GM23338 (cell line): ENCODE measurements at regions not wholly inside any gene's neighbourhood (a gene's known extent, or its start where the extent isn't known, plus 50 kb on each side); places are given as distances from the start of the nearest gene placed in this dataset.

Source experiments
- ATAC-seq: fragments of 200-7000 bp; cut with Tn5 transposase; 3 replicates; pipeline ENCODE4 v1.9.1; 2020
- DNase-seq: peaks from one replicate; pipeline ENCODE4 v3.0.0-alpha.2; 2015; ENCODE audit warnings: low spot score
- H2AFZ ChIP-seq: fragments of 200-600 bp; sonication (generic); 2 replicates; pipeline ENCODE4 v1.8.0; 2016; ENCODE audit warnings: antibody characterized with exemption, mild to moderate bottlenecking, moderate library complexity
- H3F3A ChIP-seq: fragments of 200-600 bp; sonication (generic); replicated peaks from 2 replicates; pipeline ENCODE4 v1.8.0; 2017; ENCODE audit warnings: antibody characterized with exemption, mixed run types, low read depth
- H3K27ac ChIP-seq: fragments of 200-600 bp; sonication (generic); 2 replicates; pipeline ENCODE4 v1.6.1; 2016; ENCODE audit warnings: low read depth
- H3K27me3 ChIP-seq: fragments of 200-600 bp; sonication (generic); 2 replicates; pipeline ENCODE4 v1.8.0; 2016; ENCODE audit warnings: mild to moderate bottlenecking, mixed run types, moderate library complexity; ENCODE audit not compliant: insufficient read depth
- H3K36me3 ChIP-seq: fragments of 200-600 bp; sonication (generic); 2 replicates; pipeline ENCODE4 v1.8.0; 2016; ENCODE audit warnings: mild to moderate bottlenecking; ENCODE audit not compliant: insufficient read depth
- H3K4me1 ChIP-seq: fragments of 200-600 bp; sonication (generic); 2 replicates; pipeline ENCODE4 v1.8.0; 2016; ENCODE audit warnings: mild to moderate bottlenecking, moderate library complexity; ENCODE audit not compliant: insufficient read depth
- H3K4me2 ChIP-seq: fragments of 200-600 bp; sonication (generic); 2 replicates; pipeline ENCODE4 v1.7.1; 2017; ENCODE audit warnings: mixed run types
- H3K4me3 ChIP-seq: fragments of 200-600 bp; sonication (generic); 2 replicates; pipeline ENCODE4 v1.6.1; 2016; ENCODE audit warnings: mixed run types
- H3K79me2 ChIP-seq: fragments of 200-600 bp; sonication (generic); replicated peaks from 2 replicates; pipeline ENCODE4 v1.8.0; 2017; ENCODE audit warnings: mild to moderate bottlenecking; ENCODE audit not compliant: insufficient read depth
- H3K9me2 ChIP-seq: fragments of 200-600 bp; sonication (generic); 2 replicates; pipeline ENCODE4 v1.8.0; 2017; ENCODE audit not compliant: insufficient read depth
- H4K20me1 ChIP-seq: fragments of 200-600 bp; sonication (generic); replicated peaks from 2 replicates; pipeline ENCODE4 v1.8.0; 2017; ENCODE audit warnings: mild to moderate bottlenecking; ENCODE audit not compliant: insufficient read depth
- H3K27ac Mint-ChIP-seq: 2 replicates; pipeline ENCODE4 v1.8.0; 2020; ENCODE audit warnings: inconsistent platforms, mild to moderate bottlenecking, moderate library complexity, mixed read lengths
- H3K27me3 Mint-ChIP-seq: 3 replicates; pipeline ENCODE4 v1.8.0; 2022; ENCODE audit warnings: low read depth, mild to moderate bottlenecking, moderate library complexity, mixed read lengths, inconsistent platforms; ENCODE audit not compliant: insufficient read depth, poor library complexity
- H3K36me3 Mint-ChIP-seq: 3 replicates; pipeline ENCODE4 v1.8.0; 2021; ENCODE audit warnings: low read depth, mild to moderate bottlenecking, inconsistent platforms, moderate library complexity, mixed read lengths
- H3K4me1 Mint-ChIP-seq: 3 replicates; pipeline ENCODE4 v1.8.0; 2020; ENCODE audit warnings: mild to moderate bottlenecking, inconsistent platforms, mixed read lengths
- H3K4me3 Mint-ChIP-seq: 3 replicates; pipeline ENCODE4 v1.8.0; 2021; ENCODE audit warnings: moderate library complexity, mild to moderate bottlenecking, inconsistent platforms, mixed read lengths
- H3K9me3 Mint-ChIP-seq: 3 replicates; pipeline ENCODE4 v1.8.0; 2020; ENCODE audit warnings: moderate library complexity, mild to moderate bottlenecking, inconsistent platforms, mixed read lengths
- ETS1 ChIP-seq: IDR thresholded peaks from 2 replicates; pipeline ENCODE4 v1.6.1; 2016; ENCODE audit warnings: antibody characterized with exemption
- EZH2 ChIP-seq: fragments of 200-600 bp; sonication (generic); IDR thresholded peaks from one replicate; pipeline ENCODE4 v1.8.0; 2017; ENCODE audit warnings: antibody characterized with exemption, mild to moderate bottlenecking, low read depth; ENCODE audit not compliant: unreplicated experiment
- EZH2phosphoT487 ChIP-seq: fragments of 200-600 bp; sonication (generic); IDR thresholded peaks from one replicate; pipeline ENCODE4 v1.8.1; 2018; ENCODE audit warnings: antibody characterized with exemption; ENCODE audit not compliant: unreplicated experiment
- STAT1 ChIP-seq: IDR thresholded peaks from one replicate; pipeline ENCODE4 v1.6.1; 2016; ENCODE audit warnings: antibody characterized with exemption; ENCODE audit not compliant: unreplicated experiment
- ZNF114 ChIP-seq: fragments of 250-450 bp; sonication (Bioruptor Pico); IDR thresholded peaks from 2 replicates; pipeline ENCODE4 v1.5.0; 2020; ENCODE audit warnings: mild to moderate bottlenecking, moderate library complexity
- ZNF462 ChIP-seq: fragments of 250-450 bp; sonication (Bioruptor Pico); IDR thresholded peaks from 2 replicates; pipeline ENCODE4 v1.5.0; 2020; ENCODE audit warnings: mild to moderate bottlenecking, moderate library complexity

GRCh38 chr3:135649361-135649760, 316.2 kb upstream of the PPP2R3A start (continued):
- TF ChIP-seq ZNF462 (CRISPR knock-in tag) (no peak), EZH2phosphoT487 (no peak), ZNF114 (CRISPR knock-in tag) (no peak)

- Histone ChIP-seq H3K27ac (no peak overlapping the region), H3K4me1 (no peaks in the 10 kb centered on the region), H2AFZ (no peak overlapping the region), H3K36me3 (no peaks in the 10 kb centered on the region), H3K27me3 (no peaks in the 10 kb centered on the region), H3K4me3 (no peak overlapping the region), H3K4me2 (no peak overlapping the region), H4K20me1 (no peaks in the 10 kb centered on the region), H3F3A (no peaks in the 10 kb centered on the region), H3K79me2 (no peaks in the 10 kb centered on the region), H3K9me2 (peaks cover 10% of the 10 kb centered on the region; the same call in 1 of the 2 replicates)
- ATAC-seq (no peak), DNase-seq (no peak)
- TF ChIP-seq EZH2 (no peak), ZNF114 (CRISPR knock-in tag) (no peak), STAT1 (no peak), EZH2phosphoT487 (no peak), ETS1 (no peak)
- peaks cover 4% of the 10 kb centered on the region; the same call in 1 of the 3 replicates for H3K9me3 Mint-ChIP-seq
- no peak overlapping the region for H3K27ac Mint-ChIP-seq
- H3K4me1 Mint-ChIP-seq = no peaks in the 10 kb centered on the region
- peaks cover 4% of the 10 kb centered on the region for H3K27me3 Mint-ChIP-seq
- no peak overlapping the region for H3K4me3 Mint-ChIP-seq
- no peaks in the 10 kb centered on the region for H3K36me3 Mint-ChIP-seq
Observed at GRCh38 chr3:135650309-135650708, 315.2 kb upstream of the PPP2R3A start.
